ENCODE measurements at regions not wholly inside any gene's neighbourhood (a gene's known extent, or its start where the extent isn't known, plus 50 kb on each side); places are given as distances from the start of the nearest gene placed in this dataset.

GRCh38 chr11:120061036-120061760 lies 76.7 kb downstream of the TRIM29 start:
- Histone ChIP-seq H3K4me1 (no peaks in the 10 kb centered on the region), H2AFZ (no peak overlapping the region), H3K27ac (no peak overlapping the region), H3K27me3 (ENCODE audit: control insufficient read depth, insufficient read depth, low read length) (no peaks in the 10 kb centered on the region), H3K79me2 (no peaks in the 10 kb centered on the region), H3K36me3 (ENCODE audit: control insufficient read depth, insufficient read depth, low read length) (no peaks in the 10 kb centered on the region), H3K4me2 (ENCODE audit: low read length) (no peak overlapping the region), H3K9me3 (ENCODE audit: control insufficient read depth, low read length) (no peaks in the 10 kb centered on the region), H3K9ac (no peak overlapping the region), H3K4me3 (ENCODE audit: low read depth, low read length) (no peak overlapping the region)
- no peak for TF ChIP-seq CTCF (IDR thresholded peaks at IDR 0.05)

- no peaks in the 10 kb centered on the region for H3K27me3 ChIP-seq (ENCODE audit: control insufficient read depth, insufficient read depth, low read length)
- H3K4me1 ChIP-seq, result no peaks in the 10 kb centered on the region
- no peak overlapping the region for H3K4me3 ChIP-seq (ENCODE audit: low read depth, low read length)
- no peak overlapping the region for H3K27ac ChIP-seq
- no peak overlapping the region for H3K9ac ChIP-seq
- no peak overlapping the region for H2AFZ ChIP-seq
- no peaks in the 10 kb centered on the region for H3K36me3 ChIP-seq (ENCODE audit: control insufficient read depth, insufficient read depth, low read length)
- H3K4me2 ChIP-seq (ENCODE audit: low read length), result no peak overlapping the region
- TF ChIP-seq CTCF (IDR thresholded peaks at IDR 0.05), result no peak
- no peaks in the 10 kb centered on the region for H3K79me2 ChIP-seq
- H3K9me3 ChIP-seq (ENCODE audit: control insufficient read depth, low read length), result no peaks in the 10 kb centered on the region
Measured at GRCh38 chr11:120060512-120060911, 77.4 kb downstream of the TRIM29 start.

- TF ChIP-seq CTCF (IDR thresholded peaks at IDR 0.05), result no peak
- Histone ChIP-seq H3K79me2 (no peaks in the 10 kb centered on the region), H2AFZ (no peak overlapping the region), H3K4me3 (ENCODE audit: low read depth, low read length) (no peak overlapping the region), H3K9me3 (ENCODE audit: control insufficient read depth, low read length) (no peaks in the 10 kb centered on the region), H3K27ac (no peak overlapping the region), H3K9ac (no peak overlapping the region), H3K4me1 (no peaks in the 10 kb centered on the region), H3K4me2 (ENCODE audit: low read length) (no peak overlapping the region), H3K36me3 (ENCODE audit: control insufficient read depth, insufficient read depth, low read length) (no peaks in the 10 kb centered on the region), H3K27me3 (ENCODE audit: control insufficient read depth, insufficient read depth, low read length) (no peaks in the 10 kb centered on the region)
Measured at GRCh38 chr11:120058931-120059330, 79.0 kb downstream of the TRIM29 start.

GRCh38 chr11:120057595-120058581 lies 80.0 kb downstream of the TRIM29 start:
- H3K36me3 ChIP-seq (ENCODE audit: control insufficient read depth, insufficient read depth, low read length), result no peaks in the 10 kb centered on the region
- H3K27ac ChIP-seq, result no peak overlapping the region
- no peak for TF ChIP-seq CTCF (IDR thresholded peaks at IDR 0.05)
- no peak overlapping the region for H3K4me2 ChIP-seq (ENCODE audit: low read length)
- H2AFZ ChIP-seq, result no peak overlapping the region
- no peak overlapping the region for H3K4me3 ChIP-seq (ENCODE audit: low read depth, low read length)
- H3K9me3 ChIP-seq (ENCODE audit: control insufficient read depth, low read length), result no peaks in the 10 kb centered on the region
- no peaks in the 10 kb centered on the region for H3K79me2 ChIP-seq
- no peaks in the 10 kb centered on the region for H3K27me3 ChIP-seq (ENCODE audit: control insufficient read depth, insufficient read depth, low read length)
- H3K9ac ChIP-seq, result no peak overlapping the region
- no peaks in the 10 kb centered on the region for H3K4me1 ChIP-seq

All from parathyroid adenoma (tissue), 2 donors.